Brain microvascular endothelial cell (primary cell): ENCODE measurements at regions not wholly inside any gene's neighbourhood (a gene's known extent, or its start where the extent isn't known, plus 50 kb on each side); places are given as distances from the start of the nearest gene placed in this dataset.

Source experiments
- DNase-seq: peaks from one replicate; pipeline ENCODE4 v3.0.0-alpha.2; 2020
- H3K27ac ChIP-seq: fragments of 250-450 bp; sonication (Bioruptor Pico); 2 replicates; pipeline ENCODE4 v1.5.1; 2020; ENCODE audit warnings: mild to moderate bottlenecking, moderate library complexity
- H3K27me3 ChIP-seq: fragments of 250-450 bp; sonication (Bioruptor Pico); replicated peaks from 2 replicates; pipeline ENCODE4 v1.5.1; 2020; ENCODE audit warnings: mild to moderate bottlenecking
- H3K36me3 ChIP-seq: fragments of 250-450 bp; sonication (Bioruptor Pico); replicated peaks from 2 replicates; pipeline ENCODE4 v1.5.1; 2020; ENCODE audit warnings: mild to moderate bottlenecking
- H3K4me3 ChIP-seq: 2 replicates; pipeline ENCODE4 v1.5.1; 2011; ENCODE audit warnings: low read depth, mild to moderate bottlenecking, control low read depth, low read length, moderate library complexity
- in situ Hi-C: cut with HindIII; loops from 2 replicates; pipeline ENCODE4 v1.10.0; 2017; ENCODE audit warnings: low sequenced_read_pairs, low pct_ligation_motif_present
- TF ChIP-seq, protein P1 (sequence below): IDR thresholded peaks from 2 replicates; pipeline ENCODE4 v1.5.1; 2011; ENCODE audit warnings: low read depth, mild to moderate bottlenecking, moderate library complexity, low read length, control low read depth, inconsistent platforms; ENCODE audit errors: missing control alignments

DNA sequence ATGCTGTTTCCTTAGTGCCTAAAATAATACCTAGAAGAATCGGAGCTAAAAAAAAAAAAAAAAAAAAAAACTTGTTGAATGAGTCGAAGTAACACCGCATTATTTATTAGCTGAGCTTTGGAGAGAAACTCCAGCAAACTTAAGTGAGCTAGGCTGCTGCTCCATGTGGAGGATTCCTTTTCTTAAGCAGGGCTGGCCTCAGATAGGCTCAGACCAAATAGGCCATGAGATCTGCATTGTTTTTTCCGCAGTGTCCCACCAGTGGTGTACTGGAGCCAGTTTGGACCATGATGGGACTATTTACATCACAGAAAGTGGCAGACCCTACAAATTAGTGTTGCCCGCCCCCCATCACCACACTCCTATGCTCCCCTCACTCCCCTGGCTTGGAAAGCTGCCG is 341.4 kb downstream of the DTWD2 start:
- in situ Hi-C loops: no loop called here
- no peak overlapping the region for H3K27ac ChIP-seq
- H3K27me3 ChIP-seq: no peaks in the 10 kb centered on the region
- no peak overlapping the region for H3K4me3 ChIP-seq
- TF ChIP-seq, protein P1, sequence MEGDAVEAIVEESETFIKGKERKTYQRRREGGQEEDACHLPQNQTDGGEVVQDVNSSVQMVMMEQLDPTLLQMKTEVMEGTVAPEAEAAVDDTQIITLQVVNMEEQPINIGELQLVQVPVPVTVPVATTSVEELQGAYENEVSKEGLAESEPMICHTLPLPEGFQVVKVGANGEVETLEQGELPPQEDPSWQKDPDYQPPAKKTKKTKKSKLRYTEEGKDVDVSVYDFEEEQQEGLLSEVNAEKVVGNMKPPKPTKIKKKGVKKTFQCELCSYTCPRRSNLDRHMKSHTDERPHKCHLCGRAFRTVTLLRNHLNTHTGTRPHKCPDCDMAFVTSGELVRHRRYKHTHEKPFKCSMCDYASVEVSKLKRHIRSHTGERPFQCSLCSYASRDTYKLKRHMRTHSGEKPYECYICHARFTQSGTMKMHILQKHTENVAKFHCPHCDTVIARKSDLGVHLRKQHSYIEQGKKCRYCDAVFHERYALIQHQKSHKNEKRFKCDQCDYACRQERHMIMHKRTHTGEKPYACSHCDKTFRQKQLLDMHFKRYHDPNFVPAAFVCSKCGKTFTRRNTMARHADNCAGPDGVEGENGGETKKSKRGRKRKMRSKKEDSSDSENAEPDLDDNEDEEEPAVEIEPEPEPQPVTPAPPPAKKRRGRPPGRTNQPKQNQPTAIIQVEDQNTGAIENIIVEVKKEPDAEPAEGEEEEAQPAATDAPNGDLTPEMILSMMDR: no peak
- no peaks in the 10 kb centered on the region for H3K36me3 ChIP-seq
- no peak for DNase-seq

- no peak overlapping the region for H3K27ac ChIP-seq
- TF ChIP-seq, protein P1: no peak
- in situ Hi-C loops: no loop called here
Measured at GRCh38 chr5:118637947-118638670, 350.2 kb downstream of the DTWD2 start.

DNA sequence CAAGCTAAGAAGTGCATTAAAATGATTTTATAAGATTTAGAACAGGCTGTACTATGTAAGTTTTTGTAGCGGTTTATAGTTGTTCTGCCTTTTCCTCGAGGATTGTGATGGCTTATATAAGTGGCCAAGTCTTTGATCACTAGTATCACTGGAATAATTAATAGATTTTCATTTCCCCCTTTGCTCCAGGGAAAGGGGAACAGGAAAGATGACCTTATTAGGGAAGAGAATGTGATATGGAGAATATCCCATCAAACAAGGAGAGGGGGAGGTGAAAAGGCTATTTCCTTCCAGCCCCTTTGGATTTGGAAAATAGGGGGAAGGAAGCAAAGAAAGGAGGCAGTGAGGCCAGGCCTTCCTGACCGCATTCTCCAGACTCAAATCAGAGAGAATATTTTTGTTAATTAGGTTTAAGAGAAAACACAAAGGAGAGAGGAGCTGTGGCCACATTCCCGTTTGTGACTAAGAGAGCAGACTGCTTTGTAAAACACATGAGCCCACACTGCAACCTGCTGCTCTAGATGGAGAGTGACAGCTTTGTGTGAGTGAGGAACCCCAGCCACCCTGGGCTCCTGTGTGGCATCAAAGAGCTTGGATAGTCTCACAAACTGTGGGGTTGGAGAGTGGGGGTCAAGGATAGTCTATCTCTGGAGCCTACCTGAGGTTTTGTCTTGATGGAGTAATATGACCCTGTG is 359.5 kb downstream of the DTWD2 start:
- Histone ChIP-seq H3K27me3 (no peaks in the 10 kb centered on the region), H3K27ac (no peak overlapping the region), H3K4me3 (no peak overlapping the region), H3K36me3 (no peaks in the 10 kb centered on the region)
- in situ Hi-C loops: no loop called here
- no peak for DNase-seq
- TF ChIP-seq, protein P1: peak; percentile 5

More at GRCh38 chr5:118637947-118638670, 350.2 kb downstream of the DTWD2 start:
- DNase-seq: no peak
- Histone ChIP-seq H3K27me3 (no peaks in the 10 kb centered on the region), H3K4me3 (no peak overlapping the region), H3K36me3 (no peaks in the 10 kb centered on the region)

DNA sequence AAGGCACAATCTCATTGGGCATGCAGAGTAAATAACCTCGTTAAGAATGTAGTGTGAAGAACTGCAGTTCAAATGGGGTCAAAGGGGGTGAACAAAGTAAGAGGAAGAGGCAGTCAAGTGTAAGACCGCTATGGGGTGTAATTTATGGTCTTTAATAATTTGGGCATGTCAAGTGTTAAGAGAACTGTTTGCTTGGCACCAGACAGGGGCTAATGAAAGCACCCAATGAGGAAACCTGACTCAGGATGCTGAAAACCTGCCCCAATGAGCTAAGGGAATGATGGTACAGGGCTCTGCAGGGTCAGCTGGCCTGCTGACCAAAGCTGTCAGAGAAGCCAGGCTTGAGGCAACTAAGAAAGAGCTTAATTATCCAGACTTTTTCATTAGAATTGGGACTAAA is 368.1 kb downstream of the DTWD2 start:
- Histone ChIP-seq H3K27me3 (no peaks in the 10 kb centered on the region), H3K4me3 (no peak overlapping the region), H3K36me3 (no peaks in the 10 kb centered on the region), H3K27ac (no peak overlapping the region)
- TF ChIP-seq, protein P1: no peak
- DNase-seq: no peak
- in situ Hi-C loops: no loop called here

DNA sequence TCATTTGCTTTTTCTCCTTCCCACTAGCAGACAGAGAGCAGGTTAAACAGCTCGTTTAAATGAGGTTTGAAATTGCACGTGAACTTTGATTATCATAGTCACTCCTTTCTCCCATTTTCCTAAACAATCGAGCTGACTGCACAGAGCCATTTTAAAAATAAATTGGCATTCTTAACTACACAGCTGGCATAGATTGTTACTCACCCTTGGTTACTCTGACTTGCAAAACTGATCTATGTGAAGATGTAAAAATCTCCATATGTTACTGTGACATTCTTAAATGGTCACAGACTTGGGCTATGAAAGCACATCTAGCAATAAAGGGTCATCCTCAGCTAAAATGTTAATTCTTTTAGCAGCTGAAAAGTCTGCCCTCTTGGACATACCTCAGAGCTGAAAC is 368.5 kb downstream of the DTWD2 start:
- Histone ChIP-seq H3K4me3 (no peak overlapping the region), H3K27ac (no peak overlapping the region), H3K27me3 (no peaks in the 10 kb centered on the region), H3K36me3 (no peaks in the 10 kb centered on the region)
- DNase-seq: no peak
- TF ChIP-seq, protein P1: no peak
- in situ Hi-C loops: no loop called here
